ENCODE measurements at regions not wholly inside any gene's neighbourhood (a gene's known extent, or its start where the extent isn't known, plus 50 kb on each side); places are given as distances from the start of the nearest gene placed in this dataset.

DNA sequence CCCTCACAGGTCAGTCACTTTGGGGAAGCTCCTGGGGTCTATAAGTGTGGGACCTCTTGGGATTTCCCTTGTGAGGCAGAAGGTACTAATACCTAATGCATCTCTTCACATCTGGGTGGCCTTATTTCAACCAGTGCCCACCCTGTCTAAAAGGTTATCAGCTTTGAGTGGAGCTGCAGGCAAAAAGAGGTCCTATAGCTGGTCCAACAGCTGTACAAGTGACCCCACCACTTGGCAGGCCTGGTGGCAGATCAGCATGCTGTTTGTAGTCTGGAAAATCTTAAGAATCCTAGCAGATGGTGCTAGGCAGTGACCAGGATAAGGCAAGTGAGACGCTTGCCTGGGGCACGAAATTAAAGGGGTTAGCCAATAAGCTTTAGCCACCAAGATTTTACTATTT is 51.6 kb upstream of the GTSF1L start:
- CTCF ChIA-PET = no interaction called here
- no peak overlapping the region for H3K4me3 ChIP-seq (ENCODE audit: low read depth, low read length)
- no peak for DNase-seq (ENCODE audit: low read depth, low spot score)
- TF ChIP-seq, protein P1, sequence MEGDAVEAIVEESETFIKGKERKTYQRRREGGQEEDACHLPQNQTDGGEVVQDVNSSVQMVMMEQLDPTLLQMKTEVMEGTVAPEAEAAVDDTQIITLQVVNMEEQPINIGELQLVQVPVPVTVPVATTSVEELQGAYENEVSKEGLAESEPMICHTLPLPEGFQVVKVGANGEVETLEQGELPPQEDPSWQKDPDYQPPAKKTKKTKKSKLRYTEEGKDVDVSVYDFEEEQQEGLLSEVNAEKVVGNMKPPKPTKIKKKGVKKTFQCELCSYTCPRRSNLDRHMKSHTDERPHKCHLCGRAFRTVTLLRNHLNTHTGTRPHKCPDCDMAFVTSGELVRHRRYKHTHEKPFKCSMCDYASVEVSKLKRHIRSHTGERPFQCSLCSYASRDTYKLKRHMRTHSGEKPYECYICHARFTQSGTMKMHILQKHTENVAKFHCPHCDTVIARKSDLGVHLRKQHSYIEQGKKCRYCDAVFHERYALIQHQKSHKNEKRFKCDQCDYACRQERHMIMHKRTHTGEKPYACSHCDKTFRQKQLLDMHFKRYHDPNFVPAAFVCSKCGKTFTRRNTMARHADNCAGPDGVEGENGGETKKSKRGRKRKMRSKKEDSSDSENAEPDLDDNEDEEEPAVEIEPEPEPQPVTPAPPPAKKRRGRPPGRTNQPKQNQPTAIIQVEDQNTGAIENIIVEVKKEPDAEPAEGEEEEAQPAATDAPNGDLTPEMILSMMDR (IDR thresholded peaks at IDR 0.05; ENCODE audit: insufficient read depth, low read length, missing control alignments) = no peak
- POLR2A ChIA-PET = no interaction called here

DNA sequence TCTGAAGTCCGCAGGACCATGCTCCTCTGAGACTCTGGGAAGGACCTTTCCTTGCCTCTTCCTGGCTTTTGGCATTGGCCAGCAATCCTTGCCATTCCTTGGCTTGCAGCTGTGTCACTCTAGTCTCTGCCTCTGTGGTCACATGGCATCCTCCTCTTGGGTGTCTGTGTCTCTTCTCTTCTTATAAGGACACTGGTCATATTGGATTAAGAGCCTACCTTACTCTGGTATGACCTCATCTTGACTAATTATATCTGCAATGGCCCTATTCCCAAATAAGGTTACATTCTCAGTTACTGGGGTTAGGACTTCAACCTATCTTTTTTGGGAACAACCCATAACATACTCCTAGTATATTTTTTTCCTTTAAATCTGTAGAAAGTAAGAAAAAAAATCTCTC is 49.9 kb upstream of the GTSF1L start:
- TF ChIP-seq, protein P1 (IDR thresholded peaks at IDR 0.05; ENCODE audit: insufficient read depth, low read length, missing control alignments) = no peak
- no peak for DNase-seq (ENCODE audit: low read depth, low spot score)
- CTCF ChIA-PET = interaction anchor here (1.1 to 1.3 kb wide), 2 partner anchors 14 to 27 kb away, joined by 3 read pairs; no protein-coding TSS in a partner anchor
- no peak overlapping the region for H3K4me3 ChIP-seq (ENCODE audit: low read depth, low read length)
- POLR2A ChIA-PET = no interaction called here
